Astrocyte of the cerebellum (primary cell): ENCODE measurements at regions not wholly inside any gene's neighbourhood (a gene's known extent, or its start where the extent isn't known, plus 50 kb on each side); places are given as distances from the start of the nearest gene placed in this dataset.
"Not testable (repeated sequence)": the region's sequence is repeated elsewhere in the genome, so short reads cannot be mapped to it uniquely, and the experiment has no call there.

Experiments
- DNase-seq: peaks from one replicate; pipeline ENCODE4 v3.0.0-alpha.2; 2011; ENCODE audit warnings: low read depth
- H3K4me3 ChIP-seq: 2 replicates; pipeline ENCODE4 v1.5.1; 2011; ENCODE audit warnings: mild to moderate bottlenecking, low read depth, low read length, moderate library complexity
- CTCF ChIP-seq: IDR thresholded peaks from 2 replicates; pipeline ENCODE4 v1.5.1; 2012; ENCODE audit warnings: low read length, low read depth, moderate library complexity, mild to moderate bottlenecking; ENCODE audit errors: missing control alignments
- in situ Hi-C: cut with HindIII; loops from 2 replicates; pipeline ENCODE4 v1.10.0; 2017; ENCODE audit warnings: low sequenced_read_pairs

DNA sequence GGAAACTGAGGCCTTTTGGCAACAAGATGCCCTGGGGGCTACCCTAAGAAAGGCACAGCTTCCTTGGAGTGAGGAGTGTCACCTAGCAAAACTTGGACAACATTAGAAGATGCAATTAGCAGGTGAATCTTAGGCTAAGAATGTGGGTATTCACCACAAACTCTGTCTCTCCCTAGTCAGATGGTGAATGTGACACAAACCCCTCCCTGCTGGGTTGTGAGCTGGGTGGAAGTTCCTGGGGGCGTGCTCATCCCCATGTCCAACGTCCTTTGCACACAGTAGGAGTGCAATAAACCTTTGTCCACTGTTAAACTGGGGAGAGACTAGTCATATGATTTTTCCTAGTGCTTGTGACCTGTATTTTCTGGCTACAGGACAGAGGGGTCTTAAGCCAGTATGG lies 67.1 kb upstream of the SH3GL3 start:
- no peak overlapping the region for H3K4me3 ChIP-seq

DNA sequence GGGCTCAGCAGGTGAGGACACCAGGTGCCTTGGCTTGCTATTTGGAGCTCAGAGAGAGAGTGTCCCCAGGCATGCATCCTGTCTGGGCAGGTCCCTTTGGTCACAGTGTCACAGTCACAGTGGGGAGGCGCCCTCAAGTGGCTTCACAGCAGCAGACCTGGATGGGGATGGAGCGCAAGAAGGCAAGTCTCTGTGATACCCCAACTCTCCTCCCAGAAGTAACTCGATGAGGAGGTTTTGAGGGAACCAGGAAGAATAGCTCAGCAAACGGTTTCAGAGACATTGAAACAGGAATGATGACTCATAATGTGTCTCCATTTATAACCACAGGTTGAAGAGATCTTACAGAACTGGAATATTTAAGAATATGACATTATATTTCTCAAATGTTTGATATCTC lies 66.5 kb upstream of the SH3GL3 start:
- no peak overlapping the region for H3K4me3 ChIP-seq
- DNase-seq: no peak
- in situ Hi-C loops: no loop called here
- TF ChIP-seq CTCF: no peak

More for the DNA sequence above, 67.1 kb upstream of the SH3GL3 start:
- in situ Hi-C loops: no loop called here
- no peak for DNase-seq
- no peak for TF ChIP-seq CTCF

DNA sequence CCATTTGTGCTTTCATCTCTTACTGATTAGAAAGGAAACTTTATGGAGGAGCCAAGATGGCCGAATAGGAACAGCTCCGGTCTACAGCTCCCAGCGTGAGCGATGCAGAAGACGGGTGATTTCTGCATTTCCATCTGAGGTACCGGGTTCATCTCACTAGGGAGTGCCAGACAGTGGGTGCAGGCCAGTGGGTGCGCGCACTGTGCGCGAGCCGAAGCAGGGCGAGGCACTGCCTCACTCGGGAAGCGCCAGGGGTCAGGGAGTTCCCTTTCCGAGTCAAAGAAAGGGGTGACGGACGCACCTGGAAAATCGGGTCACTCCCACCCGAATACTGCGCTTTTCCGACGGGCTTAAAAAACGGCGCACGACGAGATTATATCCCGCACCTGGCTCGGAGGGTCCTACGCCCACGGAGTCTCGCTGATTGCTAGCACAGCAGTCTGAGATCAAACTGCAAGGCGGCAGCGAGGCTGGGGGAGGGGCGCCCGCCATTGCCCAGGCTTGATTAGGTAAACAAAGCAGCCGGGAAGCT lies 63.5 kb upstream of the SH3GL3 start:
- in situ Hi-C loops, H3K4me3 ChIP-seq, DNase-seq: not testable (repeated sequence)

DNA sequence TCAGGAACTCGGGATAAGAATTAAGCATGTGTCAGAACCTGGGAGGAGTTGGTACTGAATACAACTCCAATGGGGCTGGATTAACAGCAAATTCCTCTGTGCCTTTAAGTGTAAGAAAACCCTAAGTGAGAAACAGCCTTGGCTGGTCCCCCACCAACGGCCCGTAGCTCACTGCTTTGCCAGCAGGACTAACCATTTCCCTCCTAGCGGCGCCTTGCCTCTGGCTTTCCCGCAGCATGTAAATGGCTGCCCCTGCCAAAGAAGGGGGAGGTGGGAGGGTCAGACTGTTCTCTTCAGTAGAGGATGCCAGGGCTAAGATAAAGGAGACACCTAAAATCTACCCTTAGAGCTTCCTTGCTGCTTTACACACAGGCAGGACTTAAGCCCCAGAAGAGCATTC lies 51.0 kb upstream of the SH3GL3 start:
- peak; percentile 5 for DNase-seq
- no peak overlapping the region for H3K4me3 ChIP-seq
- in situ Hi-C loops: no loop called here
- peak; percentile 4 for TF ChIP-seq CTCF
